ACC112 (cell line): ENCODE measurements at regions not wholly inside any gene's neighbourhood (a gene's known extent, or its start where the extent isn't known, plus 50 kb on each side); places are given as distances from the start of the nearest gene placed in this dataset.

ENCODE experiments used
- H2AFZ ChIP-seq: fragments of 200-600 bp; sonication (generic); one replicate; pipeline ENCODE4 v1.6.0; 2017; ENCODE audit warnings: antibody characterized with exemption, low read length; ENCODE audit not compliant: unreplicated experiment
- H3K27ac ChIP-seq: fragments of 200-600 bp; sonication (generic); 2 replicates; pipeline ENCODE4 v1.5.1; 2014; ENCODE audit warnings: low read depth, mild to moderate bottlenecking, antibody characterized with exemption, low read length, moderate library complexity
- H3K27me3 ChIP-seq: fragments of 200-600 bp; sonication (generic); 2 replicates; pipeline ENCODE4 v1.6.1; 2014; ENCODE audit warnings: mild to moderate bottlenecking, antibody characterized with exemption, low read length, moderate library complexity, mixed read lengths; ENCODE audit not compliant: insufficient read depth
- H3K36me3 ChIP-seq: fragments of 200-600 bp; sonication (generic); 2 replicates; pipeline ENCODE4 v1.6.1; 2016; ENCODE audit warnings: mild to moderate bottlenecking, antibody characterized with exemption, low read length, moderate library complexity, mixed read lengths; ENCODE audit not compliant: insufficient read depth
- H3K4me1 ChIP-seq: fragments of 200-600 bp; sonication (generic); one replicate; pipeline ENCODE4 v1.6.1; 2016; ENCODE audit warnings: low read length, mixed read lengths; ENCODE audit not compliant: insufficient read depth, unreplicated experiment, control insufficient read depth
- H3K4me3 ChIP-seq: fragments of 200-600 bp; sonication (generic); 2 replicates; pipeline ENCODE4 v1.5.1; 2014; ENCODE audit warnings: mild to moderate bottlenecking, low read depth, low read length
- H3K79me2 ChIP-seq: fragments of 200-600 bp; sonication (generic); one replicate; pipeline ENCODE4 v1.6.0; 2016; ENCODE audit warnings: low read length; ENCODE audit not compliant: control insufficient read depth, unreplicated experiment, insufficient read depth

GRCh38 chr11:19509215-19509614 is 203.4 kb upstream of the NAV2 start:
- no peak overlapping the region for H3K4me3 ChIP-seq
- H3K27ac ChIP-seq: no peak overlapping the region
- peaks cover 60% of the 10 kb centered on the region for H3K79me2 ChIP-seq
- no peak overlapping the region for H2AFZ ChIP-seq
- peaks cover 66% of the 10 kb centered on the region for H3K4me1 ChIP-seq
- no peaks in the 10 kb centered on the region for H3K27me3 ChIP-seq
- no peaks in the 10 kb centered on the region for H3K36me3 ChIP-seq

- no peak overlapping the region for H3K4me3 ChIP-seq
- H3K4me1 ChIP-seq: peaks cover 64% of the 10 kb centered on the region
- H3K27me3 ChIP-seq: no peaks in the 10 kb centered on the region
- no peak overlapping the region for H2AFZ ChIP-seq
- peaks cover 53% of the 10 kb centered on the region for H3K79me2 ChIP-seq
- peak overlapping the region; percentile 47; the same call in 1 of the 2 replicates for H3K27ac ChIP-seq
- H3K36me3 ChIP-seq: no peaks in the 10 kb centered on the region
Observed at GRCh38 chr11:19508165-19508564, 204.5 kb upstream of the NAV2 start.

GRCh38 chr11:19506816-19507486 is 205.7 kb upstream of the NAV2 start:
- no peaks in the 10 kb centered on the region for H3K36me3 ChIP-seq
- H3K4me3 ChIP-seq: no peak overlapping the region
- H2AFZ ChIP-seq: no peak overlapping the region
- H3K4me1 ChIP-seq: peaks cover 51% of the 10 kb centered on the region
- H3K27me3 ChIP-seq: no peaks in the 10 kb centered on the region
- H3K79me2 ChIP-seq: peaks cover 54% of the 10 kb centered on the region
- H3K27ac ChIP-seq: peak overlapping the region; percentile 47; the same call in 1 of the 2 replicates

GRCh38 chr11:19502691-19503253 is 209.9 kb upstream of the NAV2 start:
- no peaks in the 10 kb centered on the region for H3K27me3 ChIP-seq
- H3K36me3 ChIP-seq: no peaks in the 10 kb centered on the region
- no peak overlapping the region for H2AFZ ChIP-seq
- peaks cover 39% of the 10 kb centered on the region for H3K4me1 ChIP-seq
- H3K4me3 ChIP-seq: no peak overlapping the region
- peaks cover 36% of the 10 kb centered on the region for H3K79me2 ChIP-seq
- H3K27ac ChIP-seq: no peak overlapping the region

GRCh38 chr11:19501631-19502030 is 211.0 kb upstream of the NAV2 start:
- Histone ChIP-seq H3K79me2 (peaks cover 32% of the 10 kb centered on the region), H3K36me3 (no peaks in the 10 kb centered on the region), H3K4me1 (peaks cover 29% of the 10 kb centered on the region), H3K27ac (no peak overlapping the region), H3K27me3 (no peaks in the 10 kb centered on the region), H3K4me3 (no peak overlapping the region), H2AFZ (no peak overlapping the region)

- no peaks in the 10 kb centered on the region for H3K27me3 ChIP-seq
- H3K4me3 ChIP-seq: no peak overlapping the region
- H3K27ac ChIP-seq: peak overlapping the region; percentile 50
- peaks cover 29% of the 10 kb centered on the region for H3K4me1 ChIP-seq
- H3K36me3 ChIP-seq: no peaks in the 10 kb centered on the region
- H2AFZ ChIP-seq: no peak overlapping the region
- peaks cover 20% of the 10 kb centered on the region for H3K79me2 ChIP-seq
Observed at GRCh38 chr11:19499999-19500398, 212.6 kb upstream of the NAV2 start.

GRCh38 chr11:19499026-19499669 is 213.5 kb upstream of the NAV2 start:
- Histone ChIP-seq H3K27me3 (no peaks in the 10 kb centered on the region), H3K27ac (peak overlapping the region; percentile 50)

GRCh38 chr11:19493446-19494213 is 219.0 kb upstream of the NAV2 start:
- no peak overlapping the region for H3K27ac ChIP-seq
- no peaks in the 10 kb centered on the region for H3K27me3 ChIP-seq
- H3K4me1 ChIP-seq: peaks cover 11% of the 10 kb centered on the region

More at GRCh38 chr11:19499026-19499669, 213.5 kb upstream of the NAV2 start:
- Histone ChIP-seq H3K4me1 (peaks cover 29% of the 10 kb centered on the region), H3K36me3 (peaks cover 4% of the 10 kb centered on the region; the same call in 1 of the 2 replicates), H3K79me2 (peaks cover 23% of the 10 kb centered on the region), H3K4me3 (no peak overlapping the region), H2AFZ (no peak overlapping the region)

GRCh38 chr11:19482319-19483100 is 230.1 kb upstream of the NAV2 start:
- Histone ChIP-seq H3K27ac (no peak overlapping the region), H3K4me3 (no peak overlapping the region), H2AFZ (no peak overlapping the region), H3K36me3 (no peaks in the 10 kb centered on the region), H3K4me1 (no peaks in the 10 kb centered on the region), H3K79me2 (peaks cover 15% of the 10 kb centered on the region), H3K27me3 (no peaks in the 10 kb centered on the region)

More at GRCh38 chr11:19493446-19494213, 219.0 kb upstream of the NAV2 start:
- peaks cover 9% of the 10 kb centered on the region; the same call in 1 of the 2 replicates for H3K36me3 ChIP-seq
- no peak overlapping the region for H3K4me3 ChIP-seq
- peaks cover 29% of the 10 kb centered on the region for H3K79me2 ChIP-seq
- no peak overlapping the region for H2AFZ ChIP-seq

GRCh38 chr11:19480540-19480939 is 232.1 kb upstream of the NAV2 start:
- Histone ChIP-seq H2AFZ (no peak overlapping the region), H3K27me3 (no peaks in the 10 kb centered on the region), H3K79me2 (peaks cover 16% of the 10 kb centered on the region), H3K36me3 (no peaks in the 10 kb centered on the region), H3K4me3 (no peak overlapping the region), H3K27ac (no peak overlapping the region), H3K4me1 (no peaks in the 10 kb centered on the region)
